Loucy (cell line): ENCODE measurements at regions not wholly inside any gene's neighbourhood (a gene's known extent, or its start where the extent isn't known, plus 50 kb on each side); places are given as distances from the start of the nearest gene placed in this dataset.

Experiments
- EZH2phosphoT487 ChIP-seq: fragments of 200-600 bp; IDR thresholded peaks from 2 replicates; pipeline ENCODE4 v1.6.1; 2018; ENCODE audit warnings: antibody characterized with exemption, mild to moderate bottlenecking, moderate library complexity, borderline replicate concordance
- TF ChIP-seq, protein P1 (sequence below): fragments of 200-600 bp; sonication (generic); conservative IDR thresholded peaks from 2 replicates; pipeline ENCODE4 v1.5.1; 2014; ENCODE audit warnings: mild to moderate bottlenecking, antibody characterized with exemption, low read length

DNA sequence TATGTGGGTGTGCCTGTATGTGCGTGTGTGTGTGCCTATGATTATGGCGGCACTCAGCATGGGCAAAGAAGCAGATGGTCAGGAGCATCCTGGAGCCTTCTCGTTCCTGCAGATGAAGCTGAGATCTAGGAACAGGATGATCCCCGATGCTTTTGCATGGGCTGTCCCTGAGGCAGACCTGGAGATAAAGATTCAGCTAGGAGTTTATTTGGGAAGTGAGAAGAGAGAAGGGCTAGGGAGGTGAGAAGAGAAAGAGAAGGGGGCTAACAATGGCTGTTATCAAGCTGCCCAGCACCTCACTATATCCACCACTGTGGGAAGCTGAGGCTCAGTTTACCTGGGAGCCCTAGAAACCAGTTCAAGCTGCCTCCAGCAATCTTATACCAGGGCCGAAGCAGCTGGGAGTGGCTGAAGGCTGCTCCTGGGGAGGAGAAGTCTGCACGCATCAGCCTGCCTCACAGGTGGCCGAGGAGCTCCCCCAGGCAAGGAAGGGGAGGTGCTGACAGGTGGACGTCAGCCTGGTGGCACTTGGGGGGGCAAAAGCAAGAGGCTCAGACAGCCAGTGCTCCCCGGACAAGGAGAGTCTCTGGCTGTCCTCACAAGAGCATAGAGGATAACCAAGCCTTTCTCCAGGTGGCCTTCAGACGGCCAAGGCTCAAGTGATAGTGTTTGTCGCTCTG, 94.0 kb upstream of the IQSEC1 start:
- TF ChIP-seq, protein P1, sequence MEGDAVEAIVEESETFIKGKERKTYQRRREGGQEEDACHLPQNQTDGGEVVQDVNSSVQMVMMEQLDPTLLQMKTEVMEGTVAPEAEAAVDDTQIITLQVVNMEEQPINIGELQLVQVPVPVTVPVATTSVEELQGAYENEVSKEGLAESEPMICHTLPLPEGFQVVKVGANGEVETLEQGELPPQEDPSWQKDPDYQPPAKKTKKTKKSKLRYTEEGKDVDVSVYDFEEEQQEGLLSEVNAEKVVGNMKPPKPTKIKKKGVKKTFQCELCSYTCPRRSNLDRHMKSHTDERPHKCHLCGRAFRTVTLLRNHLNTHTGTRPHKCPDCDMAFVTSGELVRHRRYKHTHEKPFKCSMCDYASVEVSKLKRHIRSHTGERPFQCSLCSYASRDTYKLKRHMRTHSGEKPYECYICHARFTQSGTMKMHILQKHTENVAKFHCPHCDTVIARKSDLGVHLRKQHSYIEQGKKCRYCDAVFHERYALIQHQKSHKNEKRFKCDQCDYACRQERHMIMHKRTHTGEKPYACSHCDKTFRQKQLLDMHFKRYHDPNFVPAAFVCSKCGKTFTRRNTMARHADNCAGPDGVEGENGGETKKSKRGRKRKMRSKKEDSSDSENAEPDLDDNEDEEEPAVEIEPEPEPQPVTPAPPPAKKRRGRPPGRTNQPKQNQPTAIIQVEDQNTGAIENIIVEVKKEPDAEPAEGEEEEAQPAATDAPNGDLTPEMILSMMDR: no peak
- no peak for TF ChIP-seq EZH2phosphoT487
